ENCODE measurements at regions not wholly inside any gene's neighbourhood (a gene's known extent, or its start where the extent isn't known, plus 50 kb on each side); places are given as distances from the start of the nearest gene placed in this dataset.

- no peaks in the 10 kb centered on the region for H3K4me1 ChIP-seq
- H3K4me2 ChIP-seq = no peak overlapping the region
- FAIRE-seq (no peak), ATAC-seq (no peak), DNase-seq (ENCODE audit: low read depth in 1 of 2, low spot score in 1 of 2) (no peak)
- H3K27ac ChIP-seq = no peak overlapping the region
- 8% methylated on average over 1 of the region's 1 CpG for WGBS (ENCODE audit: missing lambda C conversion rate)
- POLR2A ChIA-PET = no interaction called here
- H3K9me3 ChIP-seq = no peaks in the 10 kb centered on the region
- TF ChIP-seq RARB (CRISPR knock-in tag; IDR thresholded peaks at IDR 0.05) = no peak
- TF ChIP-seq SREBF2 (IDR thresholded peaks at IDR 0.05) = no peak
- TF ChIP-seq, protein P1, sequence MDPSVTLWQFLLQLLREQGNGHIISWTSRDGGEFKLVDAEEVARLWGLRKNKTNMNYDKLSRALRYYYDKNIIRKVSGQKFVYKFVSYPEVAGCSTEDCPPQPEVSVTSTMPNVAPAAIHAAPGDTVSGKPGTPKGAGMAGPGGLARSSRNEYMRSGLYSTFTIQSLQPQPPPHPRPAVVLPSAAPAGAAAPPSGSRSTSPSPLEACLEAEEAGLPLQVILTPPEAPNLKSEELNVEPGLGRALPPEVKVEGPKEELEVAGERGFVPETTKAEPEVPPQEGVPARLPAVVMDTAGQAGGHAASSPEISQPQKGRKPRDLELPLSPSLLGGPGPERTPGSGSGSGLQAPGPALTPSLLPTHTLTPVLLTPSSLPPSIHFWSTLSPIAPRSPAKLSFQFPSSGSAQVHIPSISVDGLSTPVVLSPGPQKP (IDR thresholded peaks at IDR 0.05; ENCODE audit: low read depth, low read length) = no peak
- TF ChIP-seq HOXB13 (CRISPR knock-in tag; IDR thresholded peaks at IDR 0.05; ENCODE audit: low read depth) = no peak
- TF ChIP-seq FOSL2 (IDR thresholded peaks at IDR 0.05) = no peak
- no peak for TF ChIP-seq FOSL2 (CRISPR knock-in tag; IDR thresholded peaks at IDR 0.05)
- TF ChIP-seq EHF (CRISPR knock-in tag; IDR thresholded peaks at IDR 0.05) = no peak
- TF ChIP-seq HEYL (CRISPR knock-in tag; IDR thresholded peaks at IDR 0.05) = no peak
- no peak for TF ChIP-seq JUN (IDR thresholded peaks at IDR 0.05)
- TF ChIP-seq KDM5A (IDR thresholded peaks at IDR 0.05) = no peak
- no peak for TF ChIP-seq CHD2 (IDR thresholded peaks at IDR 0.05; ENCODE audit: low read length, partially characterized antibody)
- CTCF ChIA-PET = no interaction called here
- H3K4me3 ChIP-seq = no peak overlapping the region
Measured at GRCh38 chr13:91199866-91200265, 147.6 kb upstream of the MIR17HG start.

DNA sequence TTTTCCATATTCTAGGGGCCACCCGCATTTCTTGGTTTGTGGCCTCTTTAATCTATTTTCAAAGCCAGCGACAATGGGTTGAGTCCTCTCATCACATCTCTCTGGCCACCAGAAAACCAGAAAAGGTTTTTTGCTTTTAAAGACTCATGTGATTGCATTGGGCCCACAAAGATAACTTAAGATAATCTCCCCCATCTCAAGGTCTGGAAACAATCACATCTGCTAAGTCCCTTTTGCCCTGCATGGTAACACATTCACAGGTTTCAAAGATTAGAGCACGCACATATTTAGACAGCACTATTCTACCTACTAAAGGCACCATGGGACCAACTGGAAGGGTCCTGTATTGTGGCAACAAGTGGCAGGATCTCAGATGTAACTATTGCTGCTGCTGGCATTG is 147.0 kb upstream of the MIR17HG start:
- H3K9me3 ChIP-seq = no peaks in the 10 kb centered on the region
- ChIA-PET CTCF (no interaction called here), POLR2A (no interaction called here)
- 63% methylated on average over 3 of the region's 3 CpGs for WGBS (ENCODE audit: missing lambda C conversion rate)
- DNase-seq (ENCODE audit: low read depth in 1 of 2, low spot score in 1 of 2) (no peak), FAIRE-seq (no peak), ATAC-seq (no peak)
- H3K4me3 ChIP-seq = no peak overlapping the region
- no peak overlapping the region for H3K4me2 ChIP-seq
- no peaks in the 10 kb centered on the region for H3K4me1 ChIP-seq
- H3K27ac ChIP-seq = no peak overlapping the region
- TF ChIP-seq GATA3 (IDR thresholded peaks at IDR 0.05; ENCODE audit: borderline replicate concordance) = no peak
- no peak for TF ChIP-seq NPAS2 (CRISPR knock-in tag; IDR thresholded peaks at IDR 0.05; ENCODE audit: borderline replicate concordance)
- TF ChIP-seq HOXB5 (CRISPR knock-in tag; IDR thresholded peaks at IDR 0.05) = no peak
- no peak for TF ChIP-seq KDM5A (IDR thresholded peaks at IDR 0.05)

DNA sequence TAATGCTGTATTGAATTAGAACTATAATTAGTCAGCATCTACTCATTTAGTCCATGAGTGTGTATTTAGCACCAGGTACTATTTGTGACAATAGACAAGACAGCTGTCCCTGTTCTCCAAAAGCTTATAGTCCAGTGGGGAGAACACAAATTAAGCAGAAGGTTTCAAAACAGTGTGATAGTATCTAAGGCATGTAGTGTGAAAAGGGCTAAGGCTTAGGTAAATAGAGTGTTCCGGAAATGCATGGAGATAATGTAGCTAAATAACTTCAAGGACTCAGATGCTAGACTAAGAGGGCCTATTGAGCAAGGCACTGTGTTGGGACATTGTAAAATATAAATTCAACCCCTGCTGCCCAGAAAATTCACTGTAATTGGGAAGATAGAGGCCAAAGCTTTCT is 144.1 kb upstream of the MIR17HG start:
- WGBS (ENCODE audit: missing lambda C conversion rate) = 50% methylated on average over 1 of the region's 1 CpG
- no peaks in the 10 kb centered on the region for H3K4me1 ChIP-seq
- H3K27ac ChIP-seq = no peak overlapping the region
- H3K9me3 ChIP-seq = no peaks in the 10 kb centered on the region
- no peak overlapping the region for H3K4me3 ChIP-seq
- DNase-seq (ENCODE audit: low read depth in 1 of 2, low spot score in 1 of 2) = no peak
- ATAC-seq = no peak
- CTCF ChIA-PET = no interaction called here
- TF ChIP-seq ZFP36 (IDR thresholded peaks at IDR 0.05; ENCODE audit: borderline replicate concordance, partially characterized antibody) = no peak
- no peak for TF ChIP-seq TP53 (CRISPR knock-in tag; IDR thresholded peaks at IDR 0.05)
- TF ChIP-seq BHLHE40 (IDR thresholded peaks at IDR 0.05; ENCODE audit: low read depth, low read length) = no peak
- no peak for TF ChIP-seq ZNF302 (CRISPR knock-in tag; IDR thresholded peaks at IDR 0.05)
- TF ChIP-seq MYC (IDR thresholded peaks at IDR 0.05; ENCODE audit: borderline replicate concordance, low read length) = no peak
- TF ChIP-seq GATA3 (IDR thresholded peaks at IDR 0.05; ENCODE audit: borderline replicate concordance) = no peak
- no peak for TF ChIP-seq HDAC2 (IDR thresholded peaks at IDR 0.05)
- TF ChIP-seq MAZ (IDR thresholded peaks at IDR 0.05; ENCODE audit: borderline replicate concordance, low read depth, low read length) = no peak
- no peak for TF ChIP-seq FOXS1 (CRISPR knock-in tag; IDR thresholded peaks at IDR 0.05)
- no peak for TF ChIP-seq JUN (IDR thresholded peaks at IDR 0.05)
- no peak for TF ChIP-seq JUNB (IDR thresholded peaks at IDR 0.05)
- TF ChIP-seq PBX3 (IDR thresholded peaks at IDR 0.05) = no peak
- no peak for TF ChIP-seq MAFK (IDR thresholded peaks at IDR 0.05; ENCODE audit: partially characterized antibody)
- TF ChIP-seq CBX2 (IDR thresholded peaks at IDR 0.05; ENCODE audit: borderline replicate concordance, low read depth) = no peak
- FAIRE-seq = no peak
- POLR2A ChIA-PET = no interaction called here
- H3K4me2 ChIP-seq = no peak overlapping the region
